AG10803 (cell line): ENCODE measurements at regions not wholly inside any gene's neighbourhood (a gene's known extent, or its start where the extent isn't known, plus 50 kb on each side); places are given as distances from the start of the nearest gene placed in this dataset.

Experiments used
- DNase-seq: peaks from one replicate; pipeline ENCODE4 v3.0.0; 2010; ENCODE audit warnings: low read depth
- H3K4me3 ChIP-seq: 2 replicates; pipeline ENCODE4 v1.5.1; 2011; ENCODE audit warnings: mild to moderate bottlenecking, low read length, control low read depth
- CTCF ChIP-seq: conservative IDR thresholded peaks from 2 replicates; pipeline ENCODE4 v1.5.1; 2011; ENCODE audit warnings: mild to moderate bottlenecking, low read length, control low read depth, inconsistent platforms

GRCh38 chr13:37357548-37357947 lies 241.0 kb downstream of the POSTN start:
- TF ChIP-seq CTCF: no peak

GRCh38 chr13:37353911-37354310 lies 244.7 kb downstream of the POSTN start:
- no peak for DNase-seq
- TF ChIP-seq CTCF: no peak
- no peak overlapping the region for H3K4me3 ChIP-seq

More at GRCh38 chr13:37357548-37357947, 241.0 kb downstream of the POSTN start:
- no peak for DNase-seq
- H3K4me3 ChIP-seq: no peak overlapping the region

- H3K4me3 ChIP-seq: no peak overlapping the region
- TF ChIP-seq CTCF: no peak
- DNase-seq: no peak
These were observed 245.7 kb upstream of the CSNK1A1L start for GRCh38 chr13:37351211-37351610.

GRCh38 chr13:37349916-37350315 lies 244.5 kb upstream of the CSNK1A1L start:
- DNase-seq: no peak
- no peak overlapping the region for H3K4me3 ChIP-seq
- TF ChIP-seq CTCF: no peak

- TF ChIP-seq CTCF: no peak
- DNase-seq: no peak
- H3K4me3 ChIP-seq: no peak overlapping the region
These were observed 243.6 kb upstream of the CSNK1A1L start for GRCh38 chr13:37348916-37349643.

- no peak for DNase-seq
- TF ChIP-seq CTCF: no peak
- no peak overlapping the region for H3K4me3 ChIP-seq
These were observed 240.4 kb upstream of the CSNK1A1L start for GRCh38 chr13:37345869-37346268.

- no peak for TF ChIP-seq CTCF
- H3K4me3 ChIP-seq: no peak overlapping the region
- no peak for DNase-seq
These were observed 239.9 kb upstream of the CSNK1A1L start for GRCh38 chr13:37345391-37345790.
